T-helper 2 cell (primary cell): ENCODE measurements at regions not wholly inside any gene's neighbourhood (a gene's known extent, or its start where the extent isn't known, plus 50 kb on each side); places are given as distances from the start of the nearest gene placed in this dataset.

Experiments used
- DNase-seq, 5 experiments: peaks; one replicate each; pipeline versions ENCODE4 v3.0.0 to v3.0.0-alpha.2; 2012 to 2022

DNA sequence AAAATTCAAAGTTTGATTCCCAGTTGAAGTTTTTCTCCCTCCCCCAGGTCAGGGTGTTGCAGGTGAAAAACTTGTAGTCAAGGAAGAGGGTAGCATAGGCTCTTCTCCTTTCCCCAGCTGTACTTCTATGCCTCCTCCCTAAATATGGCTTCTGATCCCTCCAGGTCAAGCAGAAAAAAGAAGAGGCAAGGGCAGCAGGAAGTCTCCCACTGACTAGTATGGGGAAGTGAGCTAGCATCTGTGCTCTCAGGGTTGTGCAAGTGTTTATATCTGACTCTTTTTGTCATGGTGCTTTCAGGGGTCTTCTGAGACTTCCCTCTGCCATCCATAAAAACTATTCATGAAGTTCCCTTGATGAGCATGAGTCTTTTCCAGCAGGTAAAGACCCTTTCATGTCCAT is 76.0 kb downstream of the ATPSCKMT start:
- DNase-seq, result no peak

DNA sequence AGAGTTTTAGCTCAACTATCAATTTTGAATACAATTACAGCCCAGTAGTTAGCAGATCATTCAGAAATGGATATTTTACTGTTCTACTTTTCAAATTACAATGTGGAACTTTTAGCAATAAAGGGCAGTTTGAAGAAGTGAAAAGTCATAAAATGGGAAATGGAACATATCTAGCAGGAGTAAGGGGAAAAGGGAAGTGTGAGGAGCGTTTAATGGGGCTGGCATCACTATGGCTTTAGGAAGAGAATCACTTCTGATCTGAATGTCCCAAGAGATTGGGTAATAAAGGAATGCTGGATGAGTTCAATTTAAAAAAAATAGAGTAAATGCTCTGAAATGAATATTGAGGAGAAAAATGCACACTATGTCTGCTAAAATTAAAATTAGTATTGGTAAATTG is 77.4 kb downstream of the ATPSCKMT start:
- DNase-seq, result no peak

DNA sequence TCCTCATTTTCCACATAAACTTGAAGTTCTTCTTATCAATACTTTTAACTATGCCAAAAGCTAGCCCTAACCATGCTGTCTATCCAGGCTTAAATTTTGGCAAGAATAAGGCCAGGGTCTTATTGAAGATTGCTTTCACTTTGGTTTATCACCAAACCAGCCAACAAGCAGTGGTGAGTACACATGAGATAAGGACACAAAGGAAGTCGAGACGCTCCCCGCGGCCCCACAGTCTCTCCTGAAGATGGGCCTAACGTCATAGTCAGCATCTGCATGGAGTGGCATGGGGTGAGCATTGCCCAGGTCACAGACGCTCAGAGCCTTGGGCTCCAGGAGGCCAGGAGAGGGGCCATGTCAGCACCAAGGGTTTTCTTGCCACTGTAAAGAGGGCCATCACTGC is 80.3 kb downstream of the ATPSCKMT start:
- no peak for DNase-seq

DNA sequence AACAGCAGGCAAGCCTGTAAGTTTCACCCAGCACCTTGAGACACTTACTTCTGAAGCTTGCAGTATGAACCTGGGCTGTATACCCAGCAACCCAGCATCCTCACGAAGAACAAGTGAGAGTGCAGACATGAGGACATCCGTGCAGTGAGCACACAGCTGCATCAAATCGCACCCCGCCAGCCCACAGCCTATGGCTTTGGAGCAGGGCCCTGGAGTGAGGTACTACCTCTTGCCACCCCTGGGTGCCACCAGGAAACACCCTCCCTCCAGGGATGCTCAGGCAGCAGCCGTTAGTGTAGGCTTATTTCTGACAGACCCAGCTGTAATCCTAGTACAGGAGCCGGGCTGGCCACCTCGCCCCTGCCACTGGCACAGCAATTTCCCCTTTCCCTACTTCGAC is 81.4 kb downstream of the ATPSCKMT start:
- no peak for DNase-seq

DNA sequence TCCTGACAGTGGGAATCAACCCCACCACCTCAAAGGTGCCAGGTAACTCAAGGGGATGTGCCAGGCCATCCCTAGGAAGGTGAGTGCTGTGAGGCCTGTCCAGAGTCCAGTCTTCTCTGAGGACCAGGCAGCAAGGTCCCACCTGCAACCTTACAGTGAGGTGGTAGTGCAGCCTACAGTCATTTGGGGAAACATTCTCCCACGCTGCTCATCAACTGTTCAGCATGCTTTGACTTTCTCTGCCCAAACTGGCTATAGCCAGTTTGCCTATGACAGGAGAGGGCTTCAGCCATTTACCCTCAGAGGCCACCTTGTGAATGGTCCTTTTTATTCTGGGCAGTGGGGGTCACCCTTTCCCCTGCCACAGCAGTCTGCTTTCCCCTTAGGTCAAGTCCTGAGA is 81.9 kb downstream of the ATPSCKMT start:
- DNase-seq, result no peak

DNA sequence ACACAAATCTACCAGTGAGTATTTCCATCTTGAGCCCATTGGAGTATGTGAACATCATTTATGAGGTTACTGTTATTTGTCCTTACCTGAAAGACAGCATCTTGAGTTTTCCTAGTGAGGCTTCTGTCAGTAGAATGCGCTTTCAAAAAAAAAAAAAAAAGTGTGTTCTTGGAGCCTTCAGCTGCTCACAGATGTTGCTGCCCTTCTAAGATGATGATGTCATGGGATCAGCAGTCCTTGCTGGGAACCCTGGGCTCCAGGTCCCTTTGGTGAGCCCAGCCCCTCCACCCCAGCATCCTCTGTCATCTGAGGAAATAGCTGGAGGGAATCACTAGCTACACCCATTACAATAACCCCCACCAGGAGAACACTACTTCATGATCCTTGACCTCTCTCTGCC is 83.3 kb downstream of the ATPSCKMT start:
- no peak for DNase-seq

DNA sequence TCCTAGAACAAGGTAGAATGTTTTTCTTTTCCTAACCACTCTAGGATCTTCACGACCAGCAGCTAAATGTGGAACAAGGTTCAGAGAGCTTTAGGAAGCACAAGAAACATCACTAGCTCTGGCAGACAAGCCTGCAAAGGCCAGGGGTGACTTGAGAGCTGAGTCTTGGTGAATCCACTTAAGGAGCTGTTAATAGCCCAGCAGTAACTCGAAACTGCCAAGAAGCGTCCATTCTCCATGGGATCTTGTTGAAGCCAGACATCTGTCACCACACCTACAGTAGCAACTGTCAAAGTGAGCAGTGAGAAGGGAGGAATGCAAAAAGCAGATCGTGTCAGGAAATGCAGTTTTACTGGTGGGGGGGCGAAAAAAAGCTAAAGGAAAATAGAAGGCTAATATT is 87.2 kb downstream of the ATPSCKMT start:
- DNase-seq, result no peak

DNA sequence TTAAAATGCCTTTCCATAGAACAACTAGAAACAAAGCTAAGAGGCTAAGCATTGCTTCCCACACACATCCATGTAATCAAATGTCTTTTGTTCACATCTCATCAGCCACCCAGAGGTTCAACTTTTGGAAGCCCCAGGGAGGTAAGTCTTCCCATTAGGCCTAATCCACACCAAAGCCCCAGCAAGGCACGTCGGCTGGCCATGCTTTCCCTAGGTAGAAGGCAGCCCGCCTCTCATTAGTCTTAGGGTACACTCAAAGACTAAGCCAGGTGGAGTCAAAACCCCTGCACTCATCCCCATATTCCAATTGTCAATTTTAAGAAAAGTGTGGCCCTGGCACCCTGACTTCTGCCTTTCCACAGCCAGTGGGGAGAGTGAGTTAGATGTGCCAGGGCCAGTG is 87.9 kb downstream of the ATPSCKMT start:
- no peak for DNase-seq

DNA sequence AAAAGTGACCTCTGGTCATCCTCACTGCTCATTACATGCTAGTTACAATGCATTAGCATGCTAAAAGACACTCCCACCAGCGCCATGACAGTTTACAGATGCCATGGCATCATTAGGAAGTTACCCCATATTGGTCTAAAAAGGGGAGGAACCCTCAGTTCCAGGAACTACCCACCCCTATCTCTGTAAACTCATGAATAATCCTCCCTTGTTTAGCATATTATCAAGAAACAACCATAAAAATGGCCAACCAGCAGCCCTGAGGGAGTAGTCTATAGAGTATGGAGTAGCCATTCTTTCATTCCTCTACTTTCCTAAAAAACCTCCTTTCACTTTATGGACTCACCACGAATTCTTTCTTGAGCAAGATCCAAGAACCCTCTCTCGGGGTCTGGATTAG is 89.4 kb downstream of the ATPSCKMT start:
- DNase-seq, result no peak

DNA sequence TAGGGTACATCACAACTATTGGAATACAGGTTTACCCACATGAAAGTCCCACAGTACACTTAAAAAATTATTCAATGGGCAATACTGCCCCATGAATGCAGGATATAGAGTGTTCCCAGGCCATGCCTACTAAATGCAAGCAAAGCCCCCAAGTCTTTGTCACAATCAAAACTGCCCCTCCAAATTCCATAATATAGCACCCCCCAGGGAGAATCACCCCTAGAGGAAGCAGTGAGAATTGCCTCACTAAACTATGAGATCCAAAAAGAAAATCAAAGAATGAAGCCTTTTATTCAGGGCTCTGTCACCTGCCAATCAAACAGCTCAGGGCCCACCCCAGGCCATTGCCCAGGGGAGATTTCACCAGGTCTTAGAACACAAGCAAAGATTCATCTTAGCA is 90.8 kb downstream of the ATPSCKMT start:
- DNase-seq, result no peak

DNA sequence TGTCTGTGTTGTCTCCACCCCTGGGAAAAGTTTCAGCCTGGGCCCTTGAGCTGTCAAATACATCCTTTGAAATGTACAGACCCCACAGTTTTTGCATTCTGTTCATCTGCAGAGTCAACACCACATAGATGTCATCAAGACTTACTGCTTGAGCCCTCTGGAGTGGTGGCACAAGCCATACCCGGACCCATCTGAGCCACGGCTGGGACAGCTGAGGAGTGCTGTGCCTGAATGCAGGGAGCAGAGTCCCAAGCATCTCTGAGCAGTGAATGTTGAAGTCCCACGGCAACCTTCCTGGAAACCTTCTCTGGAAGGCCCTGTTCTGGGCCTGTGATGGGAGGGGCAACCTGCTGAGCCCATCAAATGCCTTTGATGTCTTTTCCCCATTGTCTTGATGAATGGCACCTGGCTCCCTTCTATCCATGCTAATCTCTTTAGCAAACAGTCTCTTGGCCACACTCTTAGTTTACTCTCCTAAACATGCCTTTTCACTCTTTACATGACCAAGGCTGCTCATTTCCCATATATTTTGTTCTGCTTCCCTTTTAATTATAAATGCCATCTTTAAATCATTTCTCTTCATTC is 92.5 kb downstream of the ATPSCKMT start:
- no peak for DNase-seq

DNA sequence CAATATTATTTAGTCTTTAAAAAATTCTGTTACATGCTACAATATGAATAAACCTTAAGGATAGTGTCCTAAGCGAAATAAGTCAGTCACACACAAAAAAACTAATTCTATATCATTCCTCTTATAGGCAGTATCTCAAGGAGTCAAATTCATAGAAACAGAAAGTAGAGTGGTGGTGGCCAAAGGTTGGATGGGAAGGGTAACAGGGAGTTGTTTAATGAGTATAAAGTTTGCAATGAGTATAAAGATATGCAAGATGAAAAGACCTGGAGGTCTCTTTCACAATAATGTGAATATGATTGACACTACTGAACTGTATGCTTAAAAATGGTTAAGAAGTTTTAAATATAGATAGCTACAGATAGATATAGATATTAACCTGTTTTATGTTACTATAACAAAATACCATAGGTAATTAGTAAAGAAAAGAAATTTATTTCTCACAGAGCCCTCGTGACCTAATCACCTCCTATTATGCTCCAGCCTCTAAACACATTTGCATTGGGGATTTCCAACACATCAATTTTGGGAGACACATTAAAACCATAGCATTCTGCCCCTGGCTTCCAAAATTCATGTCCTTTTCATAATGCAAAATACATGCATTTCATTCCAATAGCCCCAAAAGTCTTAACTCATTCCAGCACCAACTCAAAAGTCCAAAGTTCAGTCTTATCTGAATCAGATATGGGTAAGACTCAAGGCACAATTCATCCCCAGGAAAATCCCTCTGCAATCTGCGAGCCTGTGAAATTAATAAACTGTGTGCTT is 93.6 kb downstream of the ATPSCKMT start:
- DNase-seq, result no peak

DNA sequence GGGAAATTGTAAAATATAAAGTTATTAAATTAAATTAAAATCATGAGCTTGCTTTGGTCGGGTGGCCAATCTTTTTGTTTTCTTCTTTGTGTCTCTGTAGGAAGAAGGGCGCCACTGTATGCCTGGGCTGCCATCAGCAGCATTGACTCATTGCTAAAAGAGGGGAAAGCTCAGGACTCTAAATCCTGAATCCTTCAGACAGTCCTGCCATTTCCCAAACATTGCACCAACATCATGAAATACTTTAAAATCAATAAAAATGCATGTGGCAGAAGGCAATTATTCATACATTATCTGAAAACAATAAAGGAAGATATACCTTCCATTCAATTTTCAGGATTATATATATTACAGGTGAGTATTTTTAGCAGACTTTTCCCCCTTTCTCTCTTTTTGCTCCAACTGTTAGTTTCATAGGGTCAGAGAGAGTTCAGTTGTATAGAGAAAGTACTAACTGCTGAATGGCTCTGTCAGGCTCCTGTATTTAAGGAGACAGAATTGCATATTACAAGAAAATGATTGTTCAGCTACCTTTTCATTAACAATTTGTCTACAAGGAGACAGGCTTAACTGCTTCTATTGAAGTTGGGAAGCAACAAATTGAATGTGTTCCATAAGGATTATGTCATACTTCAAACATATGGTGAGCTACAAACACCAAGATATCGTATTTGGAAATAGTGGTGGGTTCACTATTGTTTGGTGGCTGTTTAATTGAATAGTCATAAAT is 95.7 kb downstream of the ATPSCKMT start:
- no peak for DNase-seq

DNA sequence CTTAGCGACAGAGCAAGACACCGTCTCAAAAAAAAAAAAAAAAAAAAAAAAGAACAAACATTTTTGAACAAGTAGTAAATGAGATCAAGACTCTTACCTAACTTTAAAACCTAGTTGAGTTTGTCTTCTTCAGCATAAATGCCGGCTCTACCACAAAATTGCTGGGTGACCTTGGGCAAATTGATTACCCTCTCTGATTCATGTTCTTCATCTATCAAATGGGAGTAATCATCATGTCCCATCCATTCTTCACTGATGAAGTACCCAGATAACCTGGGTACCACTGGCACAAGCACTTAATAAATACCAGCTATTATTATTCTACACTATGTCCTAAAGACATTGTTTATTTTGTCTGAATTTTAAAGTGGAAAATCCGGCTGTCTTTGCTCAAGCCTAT is 96.3 kb downstream of the ATPSCKMT start:
- DNase-seq, result no peak

DNA sequence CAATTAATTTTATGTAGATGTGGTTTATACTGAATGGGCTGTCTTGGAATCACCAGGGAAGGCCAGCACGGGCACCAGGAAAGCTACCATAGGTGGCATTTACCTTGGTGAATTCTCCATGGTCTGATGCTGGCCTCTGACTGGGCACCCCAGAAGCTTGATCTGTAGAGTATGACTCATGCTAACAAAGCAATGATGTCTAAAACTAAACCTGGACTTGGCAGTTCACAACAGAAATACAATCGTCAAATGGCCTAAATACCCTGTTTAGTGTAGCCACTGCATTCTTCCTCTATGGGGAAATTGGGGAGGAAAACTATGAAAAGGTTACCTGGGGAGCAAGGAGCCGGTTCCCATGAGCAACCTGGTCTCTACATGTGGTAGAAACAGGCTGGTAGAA is 98.0 kb downstream of the ATPSCKMT start:
- no peak for DNase-seq

DNA sequence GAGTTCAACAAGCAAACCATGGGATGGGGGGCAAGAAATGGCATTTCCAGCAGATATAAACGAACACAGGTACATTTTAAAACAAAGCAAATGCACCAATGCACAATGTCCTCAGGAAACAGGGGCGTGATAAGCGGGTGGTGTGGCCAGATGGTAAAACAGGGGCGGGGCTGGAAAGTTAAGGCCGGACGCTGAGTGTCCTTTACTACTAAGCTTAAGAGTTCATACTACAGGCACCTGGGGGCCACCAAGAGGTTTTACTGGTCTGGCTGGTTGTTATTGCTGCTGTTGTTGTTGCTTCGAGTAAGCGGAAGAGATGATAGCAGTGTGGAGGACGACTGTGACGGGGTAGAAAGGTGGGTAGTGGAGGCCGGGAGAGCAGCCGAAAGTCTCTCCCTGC is 99.8 kb downstream of the ATPSCKMT start:
- no peak for DNase-seq

DNA sequence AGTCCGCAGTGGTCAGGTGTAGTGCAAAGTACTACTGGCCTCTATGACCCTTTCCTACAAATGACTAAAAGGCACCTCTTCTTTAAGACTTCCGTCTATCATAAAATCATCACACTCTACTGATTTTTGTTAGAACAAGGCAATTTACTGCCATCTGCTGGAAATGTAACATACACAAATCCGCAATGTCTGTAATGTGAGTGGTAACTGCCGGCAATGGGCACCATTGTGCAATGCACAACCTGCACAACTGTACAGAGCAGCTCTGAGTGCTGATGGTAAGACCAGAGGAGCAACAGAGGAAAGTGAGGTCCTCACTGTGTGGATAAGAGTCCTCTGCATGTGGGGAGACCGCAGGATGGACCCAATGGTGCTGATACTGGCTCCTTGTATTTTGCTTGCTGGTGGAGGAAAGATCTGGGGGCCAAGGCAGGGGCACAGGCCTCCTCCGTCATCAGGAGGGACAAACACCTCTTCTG is 103.7 kb downstream of the ATPSCKMT start:
- DNase-seq, result peak in 1 of 5 experiments; percentile 18

DNA sequence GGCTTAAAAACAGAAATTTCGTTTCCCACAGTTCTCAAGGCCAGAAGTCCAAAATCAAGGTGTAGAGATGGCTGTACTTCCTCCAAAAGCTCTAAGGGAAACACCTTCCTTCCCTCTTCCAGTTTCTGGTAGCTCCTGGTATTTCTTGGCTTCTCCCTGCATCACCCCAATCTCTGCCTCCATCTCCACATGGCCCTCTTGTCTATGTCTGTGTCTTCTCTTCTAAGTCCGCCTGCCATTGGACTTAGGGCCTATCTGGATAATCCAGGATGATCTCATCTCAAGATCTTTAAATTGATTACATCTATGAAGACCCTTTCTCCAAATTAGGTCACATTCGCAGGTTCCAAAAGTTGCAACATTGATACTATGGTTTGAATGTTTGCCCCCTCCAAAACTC is 105.6 kb downstream of the ATPSCKMT start:
- DNase-seq, result no peak

DNA sequence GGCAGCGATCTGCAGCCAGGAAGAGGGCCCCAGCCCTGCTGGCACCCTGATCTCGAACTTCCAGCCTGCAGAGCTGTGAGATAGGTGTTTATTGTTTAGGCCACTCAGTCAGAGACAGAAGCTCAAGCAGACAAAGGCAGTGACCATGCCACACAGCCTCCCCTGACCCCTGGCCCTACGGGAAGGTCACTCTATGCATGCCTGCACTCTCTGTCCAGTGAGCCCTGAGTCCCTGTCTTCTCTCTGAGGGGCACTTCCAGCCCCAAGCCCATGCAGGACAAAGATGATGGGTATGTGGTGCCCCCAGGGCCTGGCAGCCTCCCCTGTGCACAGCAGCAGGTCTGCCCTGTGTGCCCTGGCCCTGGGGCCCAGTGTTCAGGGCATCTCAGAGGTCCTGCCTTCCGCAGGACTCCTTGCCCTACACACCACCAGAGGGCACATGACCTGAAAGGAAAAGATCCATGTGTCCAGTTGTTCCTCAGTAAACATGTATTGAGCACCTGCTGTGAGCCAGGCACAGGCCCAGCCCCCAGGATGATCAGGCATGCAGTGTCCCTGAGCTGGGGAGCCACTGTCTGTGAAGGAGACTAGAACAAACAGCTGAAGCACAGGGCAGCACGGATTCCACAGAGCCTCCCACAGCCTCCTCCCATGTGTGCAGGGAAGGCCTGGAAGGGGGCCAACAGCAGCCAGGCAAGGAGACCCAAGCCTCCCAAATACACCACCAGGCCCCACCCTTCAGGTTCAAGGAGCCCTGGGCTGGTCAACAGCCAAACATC is 109.3 kb downstream of the ATPSCKMT start:
- DNase-seq, result no peak

DNA sequence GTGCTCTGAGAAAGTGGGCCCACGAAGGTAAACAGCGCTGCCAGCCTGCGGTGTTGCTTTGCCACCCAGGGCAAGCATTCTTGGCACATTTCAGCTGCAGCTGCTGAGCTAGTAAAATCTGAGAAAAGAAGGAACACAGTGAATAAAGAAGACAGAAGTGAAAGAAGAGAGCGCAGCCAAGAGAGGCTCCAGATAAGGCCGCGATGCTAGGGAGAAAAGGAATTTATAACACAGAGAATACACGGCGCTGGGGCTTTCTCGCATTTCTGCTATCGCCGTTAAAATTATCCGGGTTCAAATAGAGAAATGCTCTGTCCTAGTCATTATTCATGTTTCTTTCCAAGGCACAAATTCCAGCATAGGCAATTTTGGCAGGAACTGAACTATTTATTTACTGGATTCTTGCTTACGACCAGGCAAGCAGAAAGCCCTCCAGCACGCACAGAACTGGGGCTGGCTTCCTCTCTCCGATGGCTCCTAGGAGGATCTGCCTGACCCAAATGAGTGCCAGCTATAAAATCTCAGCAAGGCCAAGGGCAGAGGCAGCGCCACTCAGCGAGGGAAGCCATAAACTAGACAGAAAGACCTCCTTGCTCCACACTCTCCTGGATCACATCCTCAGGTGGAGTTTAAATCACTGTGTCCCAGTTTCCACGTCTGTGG is 111.2 kb downstream of the ATPSCKMT start:
- DNase-seq, result no peak

DNA sequence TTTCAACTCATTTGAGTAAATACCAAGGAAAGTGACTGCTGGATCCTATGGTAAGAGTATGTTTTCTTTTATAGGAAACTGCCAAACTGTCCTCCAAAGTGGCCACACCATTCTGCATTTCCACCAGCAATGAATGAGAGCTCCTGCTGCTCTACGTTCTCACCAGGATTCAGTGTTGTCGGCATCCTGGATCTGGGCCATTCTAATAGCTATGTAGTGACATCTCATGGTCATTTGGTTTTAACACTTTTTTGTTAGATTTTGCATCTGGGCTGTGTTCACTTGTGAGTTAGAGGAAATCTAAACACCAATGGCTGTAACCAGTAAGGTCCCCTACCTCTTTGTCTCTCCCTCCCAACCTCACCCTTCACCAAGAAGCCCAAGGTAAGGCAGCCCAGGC is 115.9 kb downstream of the ATPSCKMT start:
- DNase-seq, result no peak

DNA sequence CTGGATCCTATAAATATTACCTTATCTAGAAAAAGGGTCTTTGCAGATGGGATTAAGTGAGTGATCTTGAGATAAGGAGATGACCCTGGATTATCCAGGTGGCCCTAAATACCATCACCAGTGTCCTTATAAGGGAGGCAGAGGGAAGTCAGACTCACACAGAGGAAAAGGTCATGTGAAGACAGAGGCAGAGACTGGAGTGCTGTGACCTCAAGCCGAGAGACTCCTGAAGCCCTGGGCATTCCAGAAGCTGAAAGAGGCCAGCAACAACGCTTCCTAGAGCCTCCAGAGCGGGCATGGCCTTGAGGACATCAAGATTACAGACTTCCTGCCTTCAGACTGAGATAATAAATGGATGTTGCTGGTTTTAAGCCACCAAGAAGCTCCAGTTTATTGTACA is 118.8 kb downstream of the ATPSCKMT start:
- no peak for DNase-seq

DNA sequence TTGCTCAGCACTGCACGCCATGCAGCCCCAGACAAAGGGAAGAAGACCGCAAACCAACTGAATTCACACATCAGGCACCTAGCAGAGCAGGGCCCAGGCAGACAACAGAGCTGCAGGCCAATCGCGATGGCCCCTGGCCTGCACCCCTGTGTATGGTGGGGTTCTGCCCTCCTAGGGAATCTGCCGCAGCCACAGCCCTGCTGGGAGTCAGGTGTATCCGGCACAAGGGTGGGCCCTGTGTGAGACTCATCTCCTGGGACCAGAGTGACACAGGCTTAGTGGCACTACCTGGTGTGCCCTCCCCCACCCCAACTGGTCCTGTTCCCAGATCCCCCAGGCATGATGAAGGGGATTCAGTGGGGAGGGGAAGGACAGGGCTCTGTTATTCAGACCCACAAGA is 122.8 kb downstream of the ATPSCKMT start:
- DNase-seq, result no peak
